Neural cell (in vitro differentiated cells): ENCODE measurements at regions not wholly inside any gene's neighbourhood (a gene's known extent, or its start where the extent isn't known, plus 50 kb on each side); places are given as distances from the start of the nearest gene placed in this dataset.
A peak's percentile ranks its signal among the peaks of the same experiment; 100 is the strongest.

Source experiments
- H2AFZ ChIP-seq: fragments of 200-600, 300-800 bp; sonication (generic), shearing (Covaris generic); 2 replicates; pipeline ENCODE4 v1.6.0; 2014; ENCODE audit warnings: low read depth, mild to moderate bottlenecking, antibody characterized with exemption, low read length, moderate library complexity
- H3F3A ChIP-seq: fragments of 200-600 bp; shearing (Covaris generic); 2 replicates; pipeline ENCODE4 v1.6.1; 2016; ENCODE audit warnings: mild to moderate bottlenecking, moderate library complexity, mixed read lengths, antibody characterized with exemption, low read length; ENCODE audit not compliant: insufficient read depth, poor library complexity, severe bottlenecking
- H3K27ac ChIP-seq: fragments of 200-600, 300-800 bp; sonication (generic), shearing (Covaris generic); 2 replicates; pipeline ENCODE4 v1.5.1; 2014; ENCODE audit warnings: mild to moderate bottlenecking, low read length, moderate library complexity
- H3K27me3 ChIP-seq: fragments of 300-800, 200-600 bp; sonication (generic), shearing (Covaris generic); 2 replicates; pipeline ENCODE4 v1.6.0; 2014; ENCODE audit warnings: mild to moderate bottlenecking, low read depth, low read length, moderate library complexity; ENCODE audit not compliant: insufficient read depth
- H3K36me3 ChIP-seq: fragments of 300-800, 200-600 bp; sonication (generic), shearing (Covaris generic); 2 replicates; pipeline ENCODE4 v1.5.1; 2014; ENCODE audit warnings: mild to moderate bottlenecking, antibody characterized with exemption, low read length, moderate library complexity; ENCODE audit not compliant: insufficient read depth
- H3K4me2 ChIP-seq: fragments of 300-800, 200-600 bp; sonication (generic), shearing (Covaris generic); 2 replicates; pipeline ENCODE4 v1.6.0; 2014; ENCODE audit warnings: mild to moderate bottlenecking, low read length
- H3K4me3 ChIP-seq: fragments of 300-800, 200-600 bp; sonication (generic), shearing (Covaris generic); 2 replicates; pipeline ENCODE4 v1.5.1; 2014; ENCODE audit warnings: mild to moderate bottlenecking, low read length, moderate library complexity
- H3K79me2 ChIP-seq: fragments of 200-600 bp; shearing (Covaris generic); replicated peaks from 2 replicates; pipeline ENCODE4 v1.6.0; 2014; ENCODE audit warnings: mild to moderate bottlenecking, low read length, moderate library complexity; ENCODE audit not compliant: insufficient read depth
- H3K9ac ChIP-seq: fragments of 300-800, 200-600 bp; sonication (generic), shearing (Covaris generic); 2 replicates; pipeline ENCODE4 v1.6.1; 2016; ENCODE audit warnings: mild to moderate bottlenecking, low read length, mixed read lengths
- H3K9me2 ChIP-seq: fragments of 200-600 bp; shearing (Covaris generic); 2 replicates; pipeline ENCODE4 v1.6.1; 2016; ENCODE audit warnings: mild to moderate bottlenecking, low read length, mixed read lengths; ENCODE audit not compliant: insufficient read depth
- H3K9me3 ChIP-seq: fragments of 200-600, 300-800 bp; sonication (generic), shearing (Covaris generic); 2 replicates; pipeline ENCODE4 v1.6.1; 2016; ENCODE audit warnings: mild to moderate bottlenecking, mixed run types, low read length, moderate library complexity, mixed read lengths
- H4K20me1 ChIP-seq: fragments of 200-600 bp; shearing (Covaris generic); 2 replicates; pipeline ENCODE4 v1.6.1; 2016; ENCODE audit warnings: mild to moderate bottlenecking, mixed run types; ENCODE audit not compliant: insufficient read depth
- EP300 ChIP-seq: fragments of 450-650 bp; conservative IDR thresholded peaks from 2 replicates; pipeline ENCODE4 v1.6.1; 2014; ENCODE audit warnings: antibody characterized with exemption, mild to moderate bottlenecking, moderate library complexity; ENCODE audit not compliant: poor library complexity, severe bottlenecking
- EZH2 ChIP-seq: fragments of 200-600, 300-800 bp; shearing (Covaris generic), sonication (generic); IDR thresholded peaks from 2 replicates; pipeline ENCODE4 v1.6.1; 2014; ENCODE audit warnings: antibody characterized with exemption, low read length, borderline replicate concordance, mild to moderate bottlenecking; ENCODE audit not compliant: insufficient read depth, poor library complexity, severe bottlenecking
- MXI1 ChIP-seq: fragments of 450-650 bp; conservative IDR thresholded peaks from 2 replicates; pipeline ENCODE4 v1.6.1; 2014; ENCODE audit warnings: antibody characterized with exemption, mild to moderate bottlenecking; ENCODE audit not compliant: poor library complexity, severe bottlenecking
- POLR2AphosphoS5 ChIP-seq: IDR thresholded peaks from 2 replicates; pipeline ENCODE4 v1.6.1; 2012
- RAD21 ChIP-seq: fragments of 450-650 bp; conservative IDR thresholded peaks from 2 replicates; pipeline ENCODE4 v1.6.1; 2014; ENCODE audit warnings: antibody characterized with exemption, mild to moderate bottlenecking, moderate library complexity
- REST ChIP-seq: IDR thresholded peaks from 2 replicates; pipeline ENCODE4 v1.6.1; 2012; ENCODE audit warnings: borderline replicate concordance
- SMC3 ChIP-seq: fragments of 450-650 bp; conservative IDR thresholded peaks from 2 replicates; pipeline ENCODE4 v1.6.1; 2014; ENCODE audit warnings: antibody characterized with exemption, mild to moderate bottlenecking, moderate library complexity; ENCODE audit not compliant: poor library complexity
- TAF1 ChIP-seq: IDR thresholded peaks from 2 replicates; pipeline ENCODE4 v1.6.1; 2012; ENCODE audit warnings: low read depth
- TF ChIP-seq, protein P1 (sequence below): fragments of 450-650 bp; IDR thresholded peaks from 2 replicates; pipeline ENCODE4 v1.5.1; 2014; ENCODE audit warnings: antibody characterized with exemption, mild to moderate bottlenecking, moderate library complexity; ENCODE audit not compliant: poor library complexity, severe bottlenecking

GRCh38 chr11:134911514-134912180, 499.6 kb upstream of the B3GAT1 start:
- peaks cover 3% of the 10 kb centered on the region for H3K27me3 ChIP-seq
- no peaks in the 10 kb centered on the region for H3K36me3 ChIP-seq
- H3F3A ChIP-seq, result no peaks in the 10 kb centered on the region
- H3K9me3 ChIP-seq, result no peaks in the 10 kb centered on the region
- H2AFZ ChIP-seq, result no peak overlapping the region
- no peaks in the 10 kb centered on the region for H4K20me1 ChIP-seq
- TF ChIP-seq EP300 (no peak), TAF1 (no peak), SMC3 (no peak), EZH2 (no peak), RAD21 (no peak), POLR2AphosphoS5 (no peak), REST (no peak), MXI1 (no peak)
- TF ChIP-seq, protein P1, sequence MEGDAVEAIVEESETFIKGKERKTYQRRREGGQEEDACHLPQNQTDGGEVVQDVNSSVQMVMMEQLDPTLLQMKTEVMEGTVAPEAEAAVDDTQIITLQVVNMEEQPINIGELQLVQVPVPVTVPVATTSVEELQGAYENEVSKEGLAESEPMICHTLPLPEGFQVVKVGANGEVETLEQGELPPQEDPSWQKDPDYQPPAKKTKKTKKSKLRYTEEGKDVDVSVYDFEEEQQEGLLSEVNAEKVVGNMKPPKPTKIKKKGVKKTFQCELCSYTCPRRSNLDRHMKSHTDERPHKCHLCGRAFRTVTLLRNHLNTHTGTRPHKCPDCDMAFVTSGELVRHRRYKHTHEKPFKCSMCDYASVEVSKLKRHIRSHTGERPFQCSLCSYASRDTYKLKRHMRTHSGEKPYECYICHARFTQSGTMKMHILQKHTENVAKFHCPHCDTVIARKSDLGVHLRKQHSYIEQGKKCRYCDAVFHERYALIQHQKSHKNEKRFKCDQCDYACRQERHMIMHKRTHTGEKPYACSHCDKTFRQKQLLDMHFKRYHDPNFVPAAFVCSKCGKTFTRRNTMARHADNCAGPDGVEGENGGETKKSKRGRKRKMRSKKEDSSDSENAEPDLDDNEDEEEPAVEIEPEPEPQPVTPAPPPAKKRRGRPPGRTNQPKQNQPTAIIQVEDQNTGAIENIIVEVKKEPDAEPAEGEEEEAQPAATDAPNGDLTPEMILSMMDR, result no peak
- no peak overlapping the region for H3K27ac ChIP-seq
- H3K9me2 ChIP-seq, result no peaks in the 10 kb centered on the region
- H3K79me2 ChIP-seq, result no peaks in the 10 kb centered on the region
- no peak overlapping the region for H3K9ac ChIP-seq
- no peak overlapping the region for H3K4me3 ChIP-seq
- H3K4me2 ChIP-seq, result no peak overlapping the region

- Histone ChIP-seq H3K9ac (no peak overlapping the region), H3K4me2 (no peak overlapping the region), H3K4me3 (no peak overlapping the region), H3K9me2 (no peaks in the 10 kb centered on the region), H3K79me2 (no peaks in the 10 kb centered on the region), H3K27ac (no peak overlapping the region), H3K9me3 (no peaks in the 10 kb centered on the region), H3K36me3 (no peaks in the 10 kb centered on the region), H4K20me1 (no peaks in the 10 kb centered on the region), H3K27me3 (peaks cover 3% of the 10 kb centered on the region), H2AFZ (no peak overlapping the region), H3F3A (no peaks in the 10 kb centered on the region)
- TF ChIP-seq MXI1, result no peak
- TF ChIP-seq RAD21, result no peak
- TF ChIP-seq POLR2AphosphoS5, result peak; percentile 82
- TF ChIP-seq TAF1, result no peak
Measured at GRCh38 chr11:134908583-134908982, 496.5 kb upstream of the B3GAT1 start.
